ENCODE measurements at regions not wholly inside any gene's neighbourhood (a gene's known extent, or its start where the extent isn't known, plus 50 kb on each side); places are given as distances from the start of the nearest gene placed in this dataset.
"Not testable (repeated sequence)": the region's sequence is repeated elsewhere in the genome, so short reads cannot be mapped to it uniquely, and the experiment has no call there.

- H3K4me3 ChIP-seq (ENCODE audit: low read length) = no peak overlapping the region
- no peak for DNase-seq (ENCODE audit: low read depth)
- TF ChIP-seq, protein P1, sequence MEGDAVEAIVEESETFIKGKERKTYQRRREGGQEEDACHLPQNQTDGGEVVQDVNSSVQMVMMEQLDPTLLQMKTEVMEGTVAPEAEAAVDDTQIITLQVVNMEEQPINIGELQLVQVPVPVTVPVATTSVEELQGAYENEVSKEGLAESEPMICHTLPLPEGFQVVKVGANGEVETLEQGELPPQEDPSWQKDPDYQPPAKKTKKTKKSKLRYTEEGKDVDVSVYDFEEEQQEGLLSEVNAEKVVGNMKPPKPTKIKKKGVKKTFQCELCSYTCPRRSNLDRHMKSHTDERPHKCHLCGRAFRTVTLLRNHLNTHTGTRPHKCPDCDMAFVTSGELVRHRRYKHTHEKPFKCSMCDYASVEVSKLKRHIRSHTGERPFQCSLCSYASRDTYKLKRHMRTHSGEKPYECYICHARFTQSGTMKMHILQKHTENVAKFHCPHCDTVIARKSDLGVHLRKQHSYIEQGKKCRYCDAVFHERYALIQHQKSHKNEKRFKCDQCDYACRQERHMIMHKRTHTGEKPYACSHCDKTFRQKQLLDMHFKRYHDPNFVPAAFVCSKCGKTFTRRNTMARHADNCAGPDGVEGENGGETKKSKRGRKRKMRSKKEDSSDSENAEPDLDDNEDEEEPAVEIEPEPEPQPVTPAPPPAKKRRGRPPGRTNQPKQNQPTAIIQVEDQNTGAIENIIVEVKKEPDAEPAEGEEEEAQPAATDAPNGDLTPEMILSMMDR (IDR thresholded peaks at IDR 0.05; ENCODE audit: insufficient read depth, low read depth, low read length, missing control alignments) = no peak
Measured at GRCh38 chr14:56452940-56453339, 126.7 kb upstream of the TMEM260 start.

DNA sequence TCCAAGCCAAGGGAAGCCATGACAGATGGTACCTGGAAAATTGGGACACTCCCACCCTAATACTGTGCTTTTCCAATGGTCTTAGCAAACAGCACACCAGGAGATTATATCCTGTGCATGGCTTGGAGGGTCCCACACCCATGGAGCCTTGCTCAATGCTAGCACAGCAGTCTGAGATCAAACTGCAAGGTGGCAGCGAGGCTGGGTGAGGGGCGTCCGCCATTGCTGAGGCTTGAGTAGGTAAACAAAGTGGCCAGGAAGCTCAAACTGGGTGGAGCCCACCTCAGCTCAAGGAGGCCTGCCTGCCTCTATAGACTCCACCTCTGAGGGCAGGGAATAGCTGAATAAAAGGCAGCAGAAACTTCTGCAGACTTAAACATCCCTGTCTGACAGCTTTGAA is 124.9 kb upstream of the TMEM260 start:
- DNase-seq (ENCODE audit: low read depth); H3K4me3 ChIP-seq (ENCODE audit: low read length): not testable (repeated sequence)

- H3K4me3 ChIP-seq (ENCODE audit: low read length) = no peak overlapping the region
- no peak for DNase-seq (ENCODE audit: low read depth)
- TF ChIP-seq, protein P1 (IDR thresholded peaks at IDR 0.05; ENCODE audit: insufficient read depth, low read depth, low read length, missing control alignments) = no peak
Measured at GRCh38 chr14:56460469-56460868, 119.1 kb upstream of the TMEM260 start.

DNA sequence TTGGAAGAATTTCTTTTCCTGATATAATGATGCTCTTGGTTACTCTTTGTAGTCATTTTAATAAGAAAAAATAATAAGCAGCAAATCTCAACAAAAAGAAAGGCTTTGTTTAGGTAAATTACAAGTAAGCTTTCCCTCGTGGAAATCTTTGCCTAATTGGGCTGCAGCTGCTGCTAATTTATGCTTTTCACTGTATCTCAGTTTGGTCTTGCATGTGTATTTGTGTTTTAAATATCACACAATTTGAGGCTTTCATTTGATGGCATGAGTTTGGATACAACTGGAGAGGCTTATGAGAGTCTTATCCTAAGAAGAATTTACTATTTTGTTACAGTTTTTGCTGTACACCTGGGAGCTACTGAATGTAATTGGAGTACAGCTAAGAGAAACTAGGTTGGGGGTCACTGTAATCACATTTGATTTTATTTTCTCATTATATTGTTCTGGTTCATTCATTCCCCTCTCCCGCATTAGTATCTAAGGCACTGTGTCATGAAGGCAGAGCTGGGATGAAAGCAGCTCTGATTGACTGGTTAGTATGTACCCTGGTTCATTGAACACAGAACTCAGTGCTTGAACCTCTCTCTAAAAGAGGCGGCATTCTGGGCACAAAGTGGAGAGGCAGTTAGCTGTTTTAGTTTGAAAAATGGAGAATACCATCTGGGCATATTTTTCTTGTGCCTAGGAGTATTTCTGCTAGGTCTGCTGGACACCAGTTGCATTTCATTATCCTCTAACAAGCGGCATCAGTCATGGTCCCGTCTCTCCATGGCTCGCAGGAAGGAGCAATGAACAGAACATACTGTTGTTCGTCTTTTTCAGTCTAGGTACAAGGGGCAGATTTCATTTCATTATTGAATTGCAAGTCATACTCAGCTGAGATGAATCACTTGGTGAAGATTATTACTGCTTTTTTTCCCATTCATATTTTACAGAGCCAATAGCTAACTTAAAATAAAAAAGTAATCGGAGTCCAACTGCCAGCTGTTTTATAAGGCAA is 118.0 kb upstream of the TMEM260 start:
- no peak for DNase-seq (ENCODE audit: low read depth)
- TF ChIP-seq, protein P1 (IDR thresholded peaks at IDR 0.05; ENCODE audit: insufficient read depth, low read depth, low read length, missing control alignments) = no peak
- no peak overlapping the region for H3K4me3 ChIP-seq (ENCODE audit: low read length)

- H3K4me3 ChIP-seq (ENCODE audit: low read length) = no peak overlapping the region
- no peak for DNase-seq (ENCODE audit: low read depth)
- TF ChIP-seq, protein P1 (IDR thresholded peaks at IDR 0.05; ENCODE audit: insufficient read depth, low read depth, low read length, missing control alignments) = no peak
Measured at GRCh38 chr14:56463271-56463890, 116.2 kb upstream of the TMEM260 start.

DNA sequence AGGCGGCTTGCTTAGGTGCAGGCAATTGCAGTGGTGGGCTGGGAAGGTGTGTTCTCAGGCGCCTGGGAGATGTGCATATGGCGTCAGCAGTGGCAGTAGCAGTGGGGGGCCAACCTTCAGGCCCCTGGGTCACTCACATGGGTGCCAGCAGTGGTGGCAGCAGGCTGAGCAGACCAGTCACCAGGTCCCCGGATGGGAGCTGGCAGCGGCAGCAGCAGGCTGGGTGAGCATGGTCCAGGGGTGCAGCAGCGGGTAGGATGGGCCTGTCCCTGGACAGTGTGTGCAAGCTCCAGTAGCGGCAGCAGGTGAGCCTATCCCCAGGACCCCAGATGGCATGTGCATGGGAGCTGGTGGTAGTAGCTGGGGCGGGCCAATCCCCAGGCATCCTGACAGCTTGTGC is 108.5 kb upstream of the TMEM260 start:
- TF ChIP-seq, protein P1 (IDR thresholded peaks at IDR 0.05; ENCODE audit: insufficient read depth, low read depth, low read length, missing control alignments) = no peak
- no peak overlapping the region for H3K4me3 ChIP-seq (ENCODE audit: low read length)
- no peak for DNase-seq (ENCODE audit: low read depth)

GRCh38 chr14:56474419-56475022 is 105.1 kb upstream of the TMEM260 start:
- TF ChIP-seq, protein P1 (IDR thresholded peaks at IDR 0.05; ENCODE audit: insufficient read depth, low read depth, low read length, missing control alignments) = peak; percentile 86
- peak; percentile 43 for DNase-seq (ENCODE audit: low read depth)
- H3K4me3 ChIP-seq (ENCODE audit: low read length) = no peak overlapping the region

Measured in epithelial cell of esophagus (primary cell).